Skin epidermis (tissue), 12 donors: ENCODE measurements at regions not wholly inside any gene's neighbourhood (a gene's known extent, or its start where the extent isn't known, plus 50 kb on each side); places are given as distances from the start of the nearest gene placed in this dataset.

ENCODE experiments used
- H3K27ac ChIP-seq, 21 experiments: fragments of 200-600 bp; sonication (generic) in 11 of 21; one replicate each; pipeline ENCODE4 v1.5.0; 2020; ENCODE audit warnings: mild to moderate bottlenecking in 3 of 21, inconsistent platforms in 2 of 21, moderate library complexity in 2 of 21
- H3K4me3 ChIP-seq, 7 experiments: fragments of 200-600 bp; sonication (generic) in 2 of 7; one replicate each; pipeline ENCODE4 v1.5.0; 2020; ENCODE audit warnings: inconsistent platforms in 2 of 7, mild to moderate bottlenecking in 2 of 7, moderate library complexity in 1 of 7

DNA sequence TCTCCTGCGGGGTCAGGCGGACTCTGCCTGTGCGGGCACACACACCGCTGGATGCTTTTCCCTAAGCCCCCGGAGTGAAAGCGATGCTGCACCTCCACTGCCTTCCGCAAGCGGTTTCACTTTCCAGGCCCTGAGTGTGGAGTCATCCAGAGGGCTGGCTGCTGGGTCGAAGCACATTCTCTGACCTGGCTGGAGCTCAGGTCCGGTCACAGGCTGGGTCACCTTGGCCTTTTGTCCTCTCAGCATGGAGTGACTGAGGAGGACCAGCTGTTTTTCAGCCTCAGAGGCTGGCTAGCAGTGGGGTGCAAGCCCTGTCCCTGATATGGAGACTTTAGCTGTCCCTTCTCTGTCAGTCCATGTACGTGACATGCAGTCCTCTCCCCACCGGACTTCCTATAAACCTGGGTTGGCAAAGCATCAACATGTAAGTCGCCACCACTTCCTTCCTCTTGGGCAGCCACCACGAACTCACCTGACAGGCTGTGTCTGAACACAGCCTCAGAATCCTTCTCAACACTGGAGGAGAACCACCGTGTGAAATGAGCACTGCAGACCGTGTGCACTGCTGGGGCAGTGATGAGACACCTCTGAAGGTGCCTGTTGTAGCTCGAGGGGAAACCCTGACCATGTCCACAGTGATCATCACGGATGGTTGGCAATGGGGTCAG, 51.3 kb downstream of the GADD45G start:
- no peak overlapping the region for H3K27ac ChIP-seq

DNA sequence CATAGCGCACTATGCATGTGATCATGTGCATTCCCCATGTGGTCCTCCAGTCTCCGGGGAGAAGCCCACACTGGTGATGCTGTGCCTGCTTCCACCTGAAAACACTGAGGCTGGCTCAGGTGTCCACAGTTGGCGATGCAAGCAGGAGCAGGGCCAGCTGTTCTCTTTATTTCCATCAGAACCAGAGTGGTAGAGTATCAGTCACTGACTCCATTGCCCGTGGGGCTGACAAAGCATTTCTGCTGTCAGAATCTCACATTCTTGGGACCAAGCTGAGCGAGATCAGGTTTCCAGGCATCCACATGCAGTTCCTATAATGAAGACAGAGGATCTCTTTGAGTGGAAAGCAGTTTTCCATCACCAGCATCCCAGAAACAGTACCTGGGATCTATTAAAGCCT, 52.5 kb downstream of the GADD45G start:
- Histone ChIP-seq H3K4me3 (no peak overlapping the region), H3K27ac (no peak overlapping the region)

More for the DNA sequence above, 51.3 kb downstream of the GADD45G start:
- no peak overlapping the region for H3K4me3 ChIP-seq

DNA sequence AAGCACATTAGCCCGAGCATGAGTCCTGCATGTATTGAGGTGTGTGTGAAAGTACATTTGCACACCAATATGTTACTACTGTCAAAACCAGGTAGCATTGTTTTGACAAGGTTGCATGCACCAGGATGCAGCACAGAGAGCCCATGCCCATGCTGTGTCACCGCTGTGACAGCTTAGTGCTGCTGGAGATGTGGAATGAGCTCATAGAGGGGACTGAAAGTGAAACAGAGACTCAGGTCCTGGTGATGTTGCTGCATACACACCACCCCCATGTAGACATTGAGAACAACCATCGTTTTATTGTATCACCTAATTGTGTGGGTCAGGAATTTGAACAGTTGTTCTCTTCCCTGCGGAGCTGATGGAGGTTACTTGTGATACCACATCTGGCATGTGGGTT, 53.0 kb downstream of the GADD45G start:
- Histone ChIP-seq H3K4me3 (no peak overlapping the region), H3K27ac (no peak overlapping the region)

DNA sequence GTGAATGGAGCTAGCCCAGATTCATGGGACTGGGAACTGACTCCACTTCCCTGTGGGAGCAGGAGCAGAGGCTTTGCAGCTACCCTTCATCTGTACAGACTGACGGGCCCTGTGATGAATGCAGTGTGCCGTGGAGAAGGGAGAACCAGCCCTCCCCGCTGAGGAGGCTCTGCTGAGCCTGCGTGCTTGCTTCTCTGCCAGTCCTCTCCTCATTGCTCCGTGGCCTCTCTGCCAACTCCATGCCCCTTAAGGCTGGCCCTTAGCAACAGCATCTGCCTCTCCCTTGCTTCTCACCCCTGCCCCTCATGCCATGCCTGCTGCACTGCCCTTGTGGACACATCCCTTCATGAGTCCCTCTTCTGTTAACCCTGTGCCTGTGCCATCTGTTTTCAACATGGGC, 53.6 kb downstream of the GADD45G start:
- Histone ChIP-seq H3K4me3 (no peak overlapping the region), H3K27ac (no peak overlapping the region)

DNA sequence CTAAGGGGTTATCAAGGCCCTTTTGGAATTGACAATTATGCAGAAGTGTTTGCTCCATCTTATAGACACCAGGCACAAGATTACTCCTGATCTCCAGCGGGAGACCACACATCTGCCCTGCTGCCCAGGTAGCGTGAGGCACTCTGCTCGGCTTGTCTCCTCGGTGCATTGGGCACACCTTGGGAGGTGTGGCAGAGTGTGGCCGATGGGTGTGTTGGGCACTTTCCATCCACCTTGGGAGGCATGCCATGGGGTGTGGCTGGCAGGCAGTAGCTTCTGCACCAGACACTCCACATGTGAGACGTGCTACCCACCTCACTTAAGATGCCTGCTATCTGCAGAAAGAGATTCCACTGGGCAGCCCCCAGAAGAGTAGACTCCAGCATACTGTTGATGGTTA, 54.1 kb downstream of the GADD45G start:
- H3K27ac ChIP-seq = no peak overlapping the region
- H3K4me3 ChIP-seq = no peak overlapping the region

DNA sequence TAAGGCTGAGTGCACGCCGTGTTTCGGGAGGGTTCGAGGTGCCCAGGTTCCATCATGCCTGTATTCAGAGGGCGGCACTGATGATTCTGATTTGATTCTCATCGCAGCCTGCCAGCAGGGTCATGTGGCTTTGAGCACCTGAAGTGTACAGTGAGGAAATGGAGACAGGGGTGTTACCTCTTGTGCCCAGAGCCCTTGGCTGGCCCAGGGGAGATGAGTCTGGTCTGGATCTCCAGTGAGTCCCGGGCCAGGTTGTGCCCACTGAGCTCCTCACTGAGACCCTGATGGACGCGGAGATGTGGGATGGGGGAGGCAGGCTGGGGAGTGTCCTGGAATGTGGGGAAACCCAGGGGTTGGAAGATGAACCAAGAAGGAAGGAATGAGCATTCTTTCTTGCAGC, 54.7 kb downstream of the GADD45G start:
- Histone ChIP-seq H3K27ac (peak overlapping the region in 1 of 21 experiments; percentile 25), H3K4me3 (no peak overlapping the region)

DNA sequence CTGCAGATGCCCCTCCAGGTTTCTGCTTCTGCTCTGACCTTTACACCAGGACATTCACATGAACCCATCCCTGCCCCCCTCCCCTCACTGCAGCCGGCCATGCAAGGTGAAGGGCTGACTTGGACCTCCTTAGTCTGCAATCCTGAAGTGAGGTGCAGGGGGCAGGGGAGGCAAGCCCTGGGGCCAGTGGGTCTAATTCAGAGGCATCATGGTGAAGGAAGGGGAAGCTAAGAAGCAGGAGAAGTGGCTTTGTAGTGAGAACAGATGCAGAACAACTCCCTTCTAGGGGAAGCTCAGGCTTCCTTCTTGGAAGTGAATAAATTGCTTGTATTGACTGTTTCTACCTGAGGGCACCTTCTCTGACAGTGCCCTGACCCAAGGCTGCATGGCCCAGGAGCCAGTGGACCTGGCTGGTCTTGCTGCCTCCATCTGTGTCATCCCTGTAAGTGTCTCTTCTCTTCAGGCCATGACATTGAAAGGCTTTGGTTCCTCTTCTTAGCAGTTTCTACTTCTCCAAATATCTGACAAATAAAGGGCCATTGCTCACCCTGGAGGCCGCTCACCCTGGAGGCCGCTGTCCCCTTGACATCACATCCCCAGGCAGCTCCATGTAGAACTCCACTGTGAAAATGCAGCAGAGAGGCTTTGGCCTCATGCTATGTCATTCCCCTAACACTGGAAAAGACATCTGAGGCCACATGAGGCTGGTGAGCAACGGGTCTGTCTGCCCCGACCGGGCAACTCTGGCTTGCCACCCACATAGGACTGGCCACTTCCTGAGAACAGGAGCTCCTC, 55.3 kb downstream of the GADD45G start:
- peak overlapping the region in 6 of 21 experiments; percentile 14 to 67 (median 36) for H3K27ac ChIP-seq
- no peak overlapping the region for H3K4me3 ChIP-seq

DNA sequence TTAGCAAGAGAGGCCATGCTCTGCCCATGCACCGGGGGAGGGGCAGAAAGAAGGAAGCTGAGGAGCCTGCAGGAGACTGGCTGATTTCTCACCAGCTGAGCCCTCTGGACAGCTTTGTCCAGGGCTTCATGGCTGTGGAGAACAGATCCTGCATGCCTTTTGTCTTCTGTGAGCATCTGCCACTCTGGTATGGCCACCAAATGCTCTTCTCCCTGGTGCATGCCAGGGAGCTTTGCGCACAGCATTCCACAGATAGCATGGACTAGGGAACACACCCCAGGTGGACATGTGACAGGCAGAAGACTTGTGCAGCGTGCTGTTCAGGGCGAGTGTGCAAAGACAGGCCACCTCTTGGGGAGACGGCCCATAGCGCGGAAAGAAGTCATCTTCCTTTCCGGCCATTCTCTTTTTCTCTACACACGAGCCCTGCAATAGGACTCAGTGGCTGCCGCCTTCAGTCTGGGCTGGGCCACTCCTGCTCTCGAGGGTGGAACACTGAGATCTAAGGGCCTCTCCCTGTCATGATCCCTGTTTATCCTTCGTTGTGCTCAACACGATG, 56.7 kb downstream of the GADD45G start:
- H3K27ac ChIP-seq = peak overlapping the region in 7 of 21 experiments; percentile 3 to 64 (median 48)
- no peak overlapping the region for H3K4me3 ChIP-seq

DNA sequence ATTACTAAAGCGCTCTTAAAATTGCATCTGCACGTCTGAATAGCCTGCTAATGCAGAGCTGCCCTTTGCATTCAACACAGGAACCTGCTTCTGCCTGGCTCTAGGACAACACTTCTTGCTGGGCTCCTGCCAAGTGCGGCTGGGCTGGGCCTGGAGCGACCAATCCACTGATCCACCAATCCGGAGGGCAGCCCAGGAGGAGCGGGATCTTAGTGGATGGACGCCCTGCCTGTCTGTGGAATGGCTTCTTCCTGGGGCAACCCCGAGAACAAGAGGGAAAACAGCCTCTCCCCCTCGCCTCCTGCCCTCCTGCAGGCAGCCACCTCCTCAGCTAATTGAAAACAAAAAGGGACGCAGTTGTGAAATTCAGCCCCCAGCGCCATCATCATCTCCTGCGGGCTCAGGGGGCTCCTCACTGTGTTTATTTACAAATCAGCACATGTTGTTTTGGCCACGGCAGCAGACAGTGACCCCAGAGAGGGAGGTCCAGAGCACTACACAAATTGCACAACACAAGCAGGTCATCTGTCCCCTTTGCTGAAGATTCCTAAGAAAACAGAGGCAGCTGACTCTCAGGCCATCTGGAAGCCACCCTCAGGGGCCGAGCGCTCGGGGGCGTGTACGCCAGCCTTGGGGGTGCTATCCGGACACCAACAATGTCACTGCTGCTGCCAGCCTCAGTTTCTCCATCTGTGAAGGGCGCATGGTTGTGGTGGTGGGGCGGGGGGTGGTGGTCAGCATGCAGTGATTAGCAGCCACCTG, 57.3 kb downstream of the GADD45G start:
- peak overlapping the region in 11 of 21 experiments; percentile 13 to 69 (median 44) for H3K27ac ChIP-seq
- peak overlapping the region in 1 of 7 experiments; percentile 18 for H3K4me3 ChIP-seq

DNA sequence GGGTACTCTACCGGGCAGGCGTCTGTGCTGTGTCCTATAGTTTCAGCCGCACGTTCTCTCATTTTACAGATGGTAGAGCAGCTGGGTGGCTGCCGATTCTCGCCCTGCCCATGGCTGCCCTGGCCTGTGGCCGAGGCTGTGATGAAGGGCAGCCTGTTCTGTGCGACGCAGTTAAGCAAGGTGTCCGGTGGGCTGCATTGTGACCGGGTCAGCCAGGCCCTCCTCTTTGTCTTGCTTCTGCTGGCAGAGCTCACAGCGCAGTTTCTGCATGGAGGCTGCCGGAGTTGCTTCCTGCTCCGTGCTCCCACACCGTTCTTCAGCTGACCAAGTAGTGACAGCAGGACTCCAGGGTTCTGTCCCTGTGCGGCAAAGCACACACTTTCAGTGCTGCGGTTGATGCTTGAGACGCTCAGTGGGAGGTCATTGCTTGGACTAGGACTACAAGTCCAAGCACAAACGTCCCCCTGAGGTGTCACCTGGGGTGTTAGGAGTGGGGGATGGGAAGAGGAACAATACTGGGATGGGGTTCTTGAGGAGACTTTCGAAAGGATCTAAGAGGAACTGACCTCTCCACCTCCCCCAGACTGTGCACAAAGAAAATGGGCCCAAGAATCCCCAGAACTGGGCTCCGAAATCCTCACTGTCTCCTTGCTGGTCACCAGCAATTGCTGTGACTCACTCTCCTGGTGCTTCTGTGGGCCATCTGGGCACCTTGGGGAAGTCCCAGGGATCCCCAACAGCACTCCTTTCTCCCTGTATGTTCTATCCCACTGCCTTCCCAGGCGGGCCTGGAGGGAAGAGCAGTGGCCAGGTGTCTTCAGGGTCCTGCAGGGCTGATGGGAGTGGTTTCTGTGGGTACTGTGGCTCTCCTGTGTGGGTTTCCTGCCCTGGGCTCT, 58.2 kb downstream of the GADD45G start:
- no peak overlapping the region for H3K4me3 ChIP-seq
- peak overlapping the region in 8 of 21 experiments; percentile 1 to 69 (median 39) for H3K27ac ChIP-seq

DNA sequence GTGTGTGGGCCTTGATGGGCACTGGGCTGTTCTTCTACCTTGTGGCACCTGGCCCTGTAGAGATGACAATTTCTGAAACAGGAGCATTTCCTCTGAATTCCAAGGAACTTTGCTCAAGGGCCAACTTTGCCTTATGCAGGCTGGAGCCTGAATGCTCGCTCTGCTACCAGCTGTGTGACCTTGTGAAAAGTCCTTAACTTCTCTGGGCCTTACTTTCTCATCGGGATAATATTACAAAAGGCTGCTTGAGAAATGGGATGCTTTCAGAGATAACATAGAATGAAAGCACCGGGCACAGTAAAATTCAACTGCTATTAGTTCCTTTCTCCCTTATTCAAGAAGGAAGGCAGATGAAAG, 58.8 kb downstream of the GADD45G start:
- no peak overlapping the region for H3K4me3 ChIP-seq
- H3K27ac ChIP-seq = peak overlapping the region in 3 of 21 experiments; percentile 1 to 54 (median 25)

DNA sequence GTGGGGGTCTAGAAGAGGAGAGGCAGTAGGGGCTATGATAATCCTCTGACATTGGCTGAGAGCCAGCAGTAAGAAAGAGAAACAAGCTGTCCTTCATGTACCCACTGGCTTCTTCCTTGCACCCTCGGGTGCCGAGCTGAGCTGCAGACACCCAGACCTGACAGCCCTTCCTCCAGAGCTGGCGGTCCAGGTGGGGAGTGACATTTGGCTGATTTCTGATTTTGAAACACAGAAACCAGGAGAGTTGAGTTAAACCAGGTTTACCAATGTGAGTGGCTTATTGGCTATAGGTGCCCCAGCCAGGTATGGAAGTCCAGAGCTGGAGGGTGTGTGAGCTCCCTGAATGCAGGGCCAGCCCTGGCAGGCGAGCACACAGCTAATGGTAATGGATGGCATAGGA, 59.2 kb downstream of the GADD45G start:
- Histone ChIP-seq H3K27ac (no peak overlapping the region), H3K4me3 (no peak overlapping the region)

DNA sequence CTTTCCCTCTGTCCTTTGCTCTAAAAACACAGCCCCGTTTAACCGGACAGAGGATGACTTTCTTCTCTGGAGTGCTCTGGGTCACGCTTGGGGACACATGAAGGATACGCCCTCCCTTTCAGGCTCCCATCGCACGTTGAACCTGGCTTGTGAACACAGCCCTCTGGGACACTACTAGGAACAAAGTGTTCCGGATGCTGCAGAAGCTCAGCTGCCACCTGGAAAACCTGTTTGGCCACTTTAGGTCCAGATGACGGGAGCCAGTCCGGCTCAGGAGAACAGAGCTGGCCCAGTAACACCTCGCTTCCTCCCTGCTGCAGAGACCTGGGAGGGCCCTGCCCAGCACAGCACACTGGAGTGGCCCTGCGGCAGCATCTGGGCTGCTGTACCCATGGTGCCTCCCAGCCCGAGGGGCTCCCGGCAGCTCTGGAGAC, 60.1 kb downstream of the GADD45G start:
- no peak overlapping the region for H3K4me3 ChIP-seq
- no peak overlapping the region for H3K27ac ChIP-seq

DNA sequence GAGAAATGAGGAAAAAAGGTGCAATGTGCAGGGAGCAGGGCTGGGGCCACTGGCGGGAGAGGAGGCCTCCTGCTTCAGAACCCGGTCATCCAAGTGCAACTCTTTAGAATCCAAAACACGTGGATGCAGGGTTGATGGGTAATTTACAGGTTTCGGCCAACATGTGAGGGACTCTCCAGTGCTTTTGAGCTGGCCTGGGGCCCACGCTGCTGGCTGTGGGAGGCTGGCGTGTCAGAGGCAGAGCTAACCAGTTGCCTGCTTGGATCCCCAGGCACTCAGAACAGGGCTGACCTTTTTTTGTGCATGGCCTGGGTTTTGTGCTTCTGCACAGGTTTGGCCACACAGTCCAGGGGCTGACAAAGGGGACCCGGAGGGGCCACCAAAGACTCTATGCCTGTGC, 61.6 kb downstream of the GADD45G start:
- H3K4me3 ChIP-seq = no peak overlapping the region
- H3K27ac ChIP-seq = no peak overlapping the region

DNA sequence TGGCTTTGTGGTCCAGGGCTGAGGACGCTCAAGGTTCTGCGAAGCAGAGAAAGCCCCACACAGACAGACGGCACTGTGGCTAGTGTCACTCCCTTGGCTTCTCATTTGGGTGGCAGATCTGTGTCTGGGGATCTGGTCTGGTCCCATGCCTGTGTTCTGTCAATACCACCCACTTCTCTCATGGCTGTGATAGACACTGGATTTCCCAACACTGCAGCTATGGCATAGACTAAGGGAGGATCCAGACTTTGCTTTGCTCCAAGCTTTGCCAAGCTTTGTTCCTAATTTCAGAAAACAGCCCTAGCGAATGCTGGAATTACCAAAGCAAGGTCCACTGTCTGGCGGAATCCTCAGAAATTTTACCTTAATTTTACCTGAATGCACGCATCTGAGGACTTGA, 62.1 kb downstream of the GADD45G start:
- no peak overlapping the region for H3K27ac ChIP-seq
- H3K4me3 ChIP-seq = no peak overlapping the region

DNA sequence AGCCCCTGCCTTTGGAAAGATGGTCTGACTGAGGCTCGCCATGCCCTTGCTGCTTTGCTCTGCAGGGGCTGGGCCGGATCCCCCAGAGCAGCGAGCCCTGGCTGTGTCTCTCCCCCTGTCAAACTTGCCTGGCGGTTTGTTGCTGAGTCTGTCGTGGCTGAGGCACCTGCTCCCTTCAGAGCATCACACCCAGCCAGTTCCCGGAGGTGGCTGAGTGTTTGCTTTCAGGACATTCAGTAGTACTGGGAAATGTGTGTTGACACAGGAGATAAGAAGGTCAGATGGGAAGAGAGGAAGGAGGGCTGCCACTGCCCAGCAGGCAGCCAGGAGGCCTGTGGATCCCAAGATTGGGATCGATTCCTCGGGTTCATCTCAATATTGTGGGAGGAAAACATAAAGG, 62.9 kb downstream of the GADD45G start:
- Histone ChIP-seq H3K27ac (no peak overlapping the region), H3K4me3 (no peak overlapping the region)

DNA sequence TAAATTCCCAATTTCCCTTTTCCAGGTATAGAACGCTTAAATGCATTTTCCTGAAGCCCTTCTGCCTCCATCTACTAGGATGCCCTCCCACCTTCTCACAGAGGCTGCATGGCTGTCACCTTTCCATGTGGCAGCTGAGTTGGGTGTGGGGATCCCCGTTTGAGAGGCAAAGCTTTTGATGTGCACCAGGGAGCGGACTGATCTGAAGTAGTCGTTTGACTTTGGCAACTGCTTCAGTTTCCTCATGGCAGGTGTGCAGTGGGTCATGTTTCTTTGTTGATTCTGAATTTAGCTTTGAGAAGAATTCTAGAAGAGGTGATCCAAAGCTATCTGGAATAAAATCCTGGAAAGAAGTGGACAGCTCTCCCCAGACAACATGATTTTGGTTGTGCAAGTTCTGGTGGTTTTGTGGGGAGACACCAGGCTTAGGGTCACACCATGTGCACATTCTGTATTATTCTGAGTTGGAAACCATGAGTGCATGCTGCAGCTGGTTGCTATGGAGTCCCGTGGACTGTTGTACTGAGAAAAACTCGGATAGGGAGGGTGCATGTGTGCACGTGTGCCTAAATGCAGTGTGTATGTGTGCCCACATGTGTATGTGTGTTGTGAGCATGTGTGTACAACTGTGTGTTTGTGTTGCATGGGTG, 63.5 kb downstream of the GADD45G start:
- Histone ChIP-seq H3K27ac (no peak overlapping the region), H3K4me3 (no peak overlapping the region)

DNA sequence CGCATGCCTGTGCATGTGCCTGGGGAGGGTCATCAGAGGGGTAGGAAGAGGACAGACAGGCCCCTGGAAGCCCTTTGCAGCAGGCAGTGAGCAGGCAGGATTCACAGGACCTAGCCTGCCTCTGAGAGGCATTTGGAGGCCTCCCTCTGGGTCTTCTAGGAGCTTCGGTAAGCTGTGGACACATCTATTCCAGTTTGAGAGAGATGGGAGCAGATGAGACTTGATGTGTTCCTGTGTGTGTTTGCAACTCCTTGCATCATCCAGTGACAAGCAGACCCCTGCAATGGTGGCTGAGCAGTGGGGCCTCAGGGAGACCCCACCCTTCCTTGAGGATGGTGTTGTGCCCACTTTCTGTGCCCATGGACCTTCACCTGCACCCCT, 64.0 kb downstream of the GADD45G start:
- Histone ChIP-seq H3K27ac (no peak overlapping the region), H3K4me3 (no peak overlapping the region)

DNA sequence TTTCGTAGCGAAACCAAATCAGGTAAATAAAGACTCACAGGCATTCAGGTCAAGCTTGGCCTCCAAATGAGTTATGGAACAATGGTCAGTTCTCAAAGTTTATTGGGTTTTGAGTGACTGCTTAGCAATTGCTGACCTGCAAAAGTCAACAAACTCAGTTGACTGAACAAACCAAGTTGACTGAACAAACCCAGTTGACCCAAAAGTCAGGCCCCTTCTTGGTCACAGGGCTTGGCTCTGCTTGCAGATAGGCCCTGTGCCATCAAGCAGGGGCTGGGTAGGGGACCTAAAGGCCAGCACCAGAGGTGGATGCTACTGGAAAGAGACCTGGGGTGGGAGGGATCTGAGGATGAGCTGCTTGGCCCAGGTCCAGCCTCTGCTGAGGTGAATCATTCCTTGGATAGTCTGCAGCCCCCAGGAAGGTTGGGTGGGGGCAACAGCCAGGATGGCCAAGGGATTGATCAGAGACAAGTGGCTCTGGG, 64.6 kb downstream of the GADD45G start:
- H3K27ac ChIP-seq = no peak overlapping the region
- no peak overlapping the region for H3K4me3 ChIP-seq
